ENCODE measurements at regions not wholly inside any gene's neighbourhood (a gene's known extent, or its start where the extent isn't known, plus 50 kb on each side); places are given as distances from the start of the nearest gene placed in this dataset.

DNA sequence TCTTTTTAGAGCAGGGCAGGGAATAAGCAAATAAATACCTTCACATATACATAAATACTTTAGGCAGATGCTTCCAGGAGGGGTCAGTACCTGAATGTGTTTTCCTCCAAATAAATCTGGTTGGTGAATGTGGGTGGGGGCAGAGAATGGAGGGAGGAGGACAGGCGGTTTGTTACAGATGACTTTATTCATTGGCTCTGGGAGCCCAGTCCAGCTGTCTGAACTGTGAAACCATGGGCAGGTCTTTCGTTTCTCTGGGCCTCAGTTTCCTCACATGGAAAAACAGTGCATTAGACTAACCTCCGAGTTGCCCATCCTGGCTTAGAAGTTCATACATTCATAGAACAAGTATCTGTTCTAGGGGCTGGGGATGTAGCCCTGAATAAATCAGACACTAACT, 124.6 kb downstream of the IER5 start:
- H3K36me3 ChIP-seq (ENCODE audit: control insufficient read depth in 1 of 2, insufficient read depth in 2 of 2, low read length in 2 of 2) = no peaks in the 10 kb centered on the region
- H3K27ac ChIP-seq (ENCODE audit: low read depth, low read length) = no peak overlapping the region
- no peaks in the 10 kb centered on the region for H3K9me2 ChIP-seq (ENCODE audit: insufficient read depth)
- TF ChIP-seq POLR2AphosphoS5 (IDR thresholded peaks at IDR 0.05; ENCODE audit: low read depth, low read length) = no peak
- TF ChIP-seq RAD21 (IDR thresholded peaks at IDR 0.05; ENCODE audit: low read depth) = peak; percentile 21; the same call in 1 of the 2 replicates
- TF ChIP-seq TCF7L2 (IDR thresholded peaks at IDR 0.05; ENCODE audit: borderline replicate concordance, extremely low read depth, insufficient read depth, insufficient read length) = no peak
- no peak for TF ChIP-seq ZBTB33 (IDR thresholded peaks at IDR 0.05; ENCODE audit: extremely low read depth, insufficient replicate concordance, low read length)
- no peak for TF ChIP-seq SIN3A (IDR thresholded peaks at IDR 0.05; ENCODE audit: low read depth)
- no peak for TF ChIP-seq CEBPB (IDR thresholded peaks at IDR 0.05; ENCODE audit: low read depth)
- TF ChIP-seq POLR2A (IDR thresholded peaks at IDR 0.05; ENCODE audit: borderline replicate concordance, extremely low read depth, insufficient read depth, insufficient read length) = no peak
- TF ChIP-seq, protein P1, sequence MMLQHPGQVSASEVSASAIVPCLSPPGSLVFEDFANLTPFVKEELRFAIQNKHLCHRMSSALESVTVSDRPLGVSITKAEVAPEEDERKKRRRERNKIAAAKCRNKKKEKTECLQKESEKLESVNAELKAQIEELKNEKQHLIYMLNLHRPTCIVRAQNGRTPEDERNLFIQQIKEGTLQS (IDR thresholded peaks at IDR 0.05) = no peak
- no peak for TF ChIP-seq EZH2 (IDR thresholded peaks at IDR 0.05)
- TF ChIP-seq CTCF (IDR thresholded peaks at IDR 0.05 in 2 of 3, conservative IDR thresholded peaks at IDR 0.05 in 1 of 3; ENCODE audit: borderline replicate concordance in 1 of 3, insufficient read depth in 1 of 3, low read depth in 2 of 3, low read length in 2 of 3) = 0 out of 6 replicates have a peak, but pooled peaks of 1 of the 3 experiments have one; percentile 10
- intact Hi-C loops (cut with micrococcal nuclease) = no loop called here
- DNase-seq (ENCODE audit: low read depth, low spot score) (no peak), ATAC-seq (no peak)
- no peak overlapping the region for H3K4me2 ChIP-seq (ENCODE audit: low read length)
- no TSS peak for BruUV-seq (replicated peaks)
- H4K20me1 ChIP-seq (ENCODE audit: insufficient read depth) = no peaks in the 10 kb centered on the region
- ChIA-PET CTCF (no interaction called here), POLR2A (no interaction called here), RAD21 (ENCODE audit: low non-redundant PET in 1 of 2, low total read pairs in 2 of 2, uncharacterized antibody in 2 of 2, unreplicated experiment in 2 of 2) (no interaction called here)
- no peak overlapping the region for H3K9ac ChIP-seq (ENCODE audit: low read length)
- no peak overlapping the region for H3K4me3 ChIP-seq (replicated peaks in 1 of 2; ENCODE audit: low read depth in 1 of 2, low read length in 2 of 2)
- peaks cover 18% of the 10 kb centered on the region; the same call in 1 of the 2 replicates for H3K27me3 ChIP-seq (ENCODE audit: insufficient read depth, low read length)
- no peaks in the 10 kb centered on the region for H3K9me3 ChIP-seq (ENCODE audit: control insufficient read depth in 1 of 2, insufficient read depth in 1 of 2, low read depth in 1 of 2, low read length in 2 of 2)
- no peaks in the 10 kb centered on the region for H3K4me1 ChIP-seq (ENCODE audit: control insufficient read depth in 1 of 2, insufficient read depth in 2 of 2, low read length in 2 of 2)
- no peaks in the 10 kb centered on the region for H3K79me2 ChIP-seq (ENCODE audit: insufficient read depth, low read length)
- no peak overlapping the region for H2AFZ ChIP-seq (ENCODE audit: low read depth, low read length, poor library complexity, severe bottlenecking)
